ENCODE measurements at regions not wholly inside any gene's neighbourhood (a gene's known extent, or its start where the extent isn't known, plus 50 kb on each side); places are given as distances from the start of the nearest gene placed in this dataset.

- Mint-ChIP-seq H3K27ac (ENCODE audit: unreplicated experiment) (no peak overlapping the region), H3K4me3 (ENCODE audit: low read depth, unreplicated experiment) (no peak overlapping the region), H3K27me3 (ENCODE audit: unreplicated experiment) (no peaks in the 10 kb centered on the region), H3K9me3 (ENCODE audit: low read depth, unreplicated experiment) (no peaks in the 10 kb centered on the region), H3K4me1 (ENCODE audit: low read depth, unreplicated experiment) (no peaks in the 10 kb centered on the region), H3K36me3 (ENCODE audit: insufficient read depth, unreplicated experiment) (no peaks in the 10 kb centered on the region)
- CTCF ChIA-PET: no interaction called here
- BruUV-seq (replicated peaks): no TSS peak
- no peak for DNase-seq
- TF ChIP-seq, protein P1, sequence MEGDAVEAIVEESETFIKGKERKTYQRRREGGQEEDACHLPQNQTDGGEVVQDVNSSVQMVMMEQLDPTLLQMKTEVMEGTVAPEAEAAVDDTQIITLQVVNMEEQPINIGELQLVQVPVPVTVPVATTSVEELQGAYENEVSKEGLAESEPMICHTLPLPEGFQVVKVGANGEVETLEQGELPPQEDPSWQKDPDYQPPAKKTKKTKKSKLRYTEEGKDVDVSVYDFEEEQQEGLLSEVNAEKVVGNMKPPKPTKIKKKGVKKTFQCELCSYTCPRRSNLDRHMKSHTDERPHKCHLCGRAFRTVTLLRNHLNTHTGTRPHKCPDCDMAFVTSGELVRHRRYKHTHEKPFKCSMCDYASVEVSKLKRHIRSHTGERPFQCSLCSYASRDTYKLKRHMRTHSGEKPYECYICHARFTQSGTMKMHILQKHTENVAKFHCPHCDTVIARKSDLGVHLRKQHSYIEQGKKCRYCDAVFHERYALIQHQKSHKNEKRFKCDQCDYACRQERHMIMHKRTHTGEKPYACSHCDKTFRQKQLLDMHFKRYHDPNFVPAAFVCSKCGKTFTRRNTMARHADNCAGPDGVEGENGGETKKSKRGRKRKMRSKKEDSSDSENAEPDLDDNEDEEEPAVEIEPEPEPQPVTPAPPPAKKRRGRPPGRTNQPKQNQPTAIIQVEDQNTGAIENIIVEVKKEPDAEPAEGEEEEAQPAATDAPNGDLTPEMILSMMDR (IDR thresholded peaks at IDR 0.05; ENCODE audit: unreplicated experiment): no peak
- intact Hi-C loops (cut with micrococcal nuclease; ENCODE audit: unreplicated experiment): no loop called here
Observed at GRCh38 chr1:239800861-239801260, 290.8 kb upstream of the FMN2 start.

- H3K4me1 Mint-ChIP-seq (ENCODE audit: low read depth, unreplicated experiment): no peaks in the 10 kb centered on the region
Observed at GRCh38 chr1:239802275-239802674, 289.4 kb upstream of the FMN2 start.

GRCh38 chr1:239803781-239804180, 287.9 kb upstream of the FMN2 start:
- intact Hi-C loops (cut with micrococcal nuclease; ENCODE audit: unreplicated experiment): no loop called here
- no peaks in the 10 kb centered on the region for H3K36me3 Mint-ChIP-seq (ENCODE audit: insufficient read depth, unreplicated experiment)
- TF ChIP-seq, protein P1 (IDR thresholded peaks at IDR 0.05; ENCODE audit: unreplicated experiment): no peak
- H3K27ac Mint-ChIP-seq (ENCODE audit: unreplicated experiment): no peak overlapping the region
- BruUV-seq (replicated peaks): no TSS peak
- no peaks in the 10 kb centered on the region for H3K9me3 Mint-ChIP-seq (ENCODE audit: low read depth, unreplicated experiment)
- CTCF ChIA-PET: no interaction called here
- H3K27me3 Mint-ChIP-seq (ENCODE audit: unreplicated experiment): no peaks in the 10 kb centered on the region
- no peak overlapping the region for H3K4me3 Mint-ChIP-seq (ENCODE audit: low read depth, unreplicated experiment)
- H3K4me1 Mint-ChIP-seq (ENCODE audit: low read depth, unreplicated experiment): no peaks in the 10 kb centered on the region
- no peak for DNase-seq

More at GRCh38 chr1:239802275-239802674, 289.4 kb upstream of the FMN2 start:
- Mint-ChIP-seq H3K9me3 (ENCODE audit: low read depth, unreplicated experiment) (no peaks in the 10 kb centered on the region), H3K4me3 (ENCODE audit: low read depth, unreplicated experiment) (no peak overlapping the region), H3K27ac (ENCODE audit: unreplicated experiment) (no peak overlapping the region), H3K36me3 (ENCODE audit: insufficient read depth, unreplicated experiment) (no peaks in the 10 kb centered on the region), H3K27me3 (ENCODE audit: unreplicated experiment) (no peaks in the 10 kb centered on the region)
- DNase-seq: no peak
- CTCF ChIA-PET: no interaction called here
- intact Hi-C loops (cut with micrococcal nuclease; ENCODE audit: unreplicated experiment): no loop called here
- TF ChIP-seq, protein P1 (IDR thresholded peaks at IDR 0.05; ENCODE audit: unreplicated experiment): no peak
- no TSS peak for BruUV-seq (replicated peaks)

- no peak for DNase-seq
- H3K9me3 Mint-ChIP-seq (ENCODE audit: low read depth, unreplicated experiment): peaks cover under 1% of the 10 kb centered on the region
- H3K36me3 Mint-ChIP-seq (ENCODE audit: insufficient read depth, unreplicated experiment): no peaks in the 10 kb centered on the region
- H3K4me3 Mint-ChIP-seq (ENCODE audit: low read depth, unreplicated experiment): no peak overlapping the region
- TF ChIP-seq, protein P1 (IDR thresholded peaks at IDR 0.05; ENCODE audit: unreplicated experiment): no peak
- intact Hi-C loops (cut with micrococcal nuclease; ENCODE audit: unreplicated experiment): no loop called here
- BruUV-seq (replicated peaks): no TSS peak
- no peaks in the 10 kb centered on the region for H3K27me3 Mint-ChIP-seq (ENCODE audit: unreplicated experiment)
- CTCF ChIA-PET: no interaction called here
- no peak overlapping the region for H3K27ac Mint-ChIP-seq (ENCODE audit: unreplicated experiment)
- no peaks in the 10 kb centered on the region for H3K4me1 Mint-ChIP-seq (ENCODE audit: low read depth, unreplicated experiment)
Observed at GRCh38 chr1:239804266-239804665, 287.4 kb upstream of the FMN2 start.
